ENCODE measurements at regions not wholly inside any gene's neighbourhood (a gene's known extent, or its start where the extent isn't known, plus 50 kb on each side); places are given as distances from the start of the nearest gene placed in this dataset.
"Not testable (repeated sequence)": the region's sequence is repeated elsewhere in the genome, so short reads cannot be mapped to it uniquely, and the experiment has no call there.

DNA sequence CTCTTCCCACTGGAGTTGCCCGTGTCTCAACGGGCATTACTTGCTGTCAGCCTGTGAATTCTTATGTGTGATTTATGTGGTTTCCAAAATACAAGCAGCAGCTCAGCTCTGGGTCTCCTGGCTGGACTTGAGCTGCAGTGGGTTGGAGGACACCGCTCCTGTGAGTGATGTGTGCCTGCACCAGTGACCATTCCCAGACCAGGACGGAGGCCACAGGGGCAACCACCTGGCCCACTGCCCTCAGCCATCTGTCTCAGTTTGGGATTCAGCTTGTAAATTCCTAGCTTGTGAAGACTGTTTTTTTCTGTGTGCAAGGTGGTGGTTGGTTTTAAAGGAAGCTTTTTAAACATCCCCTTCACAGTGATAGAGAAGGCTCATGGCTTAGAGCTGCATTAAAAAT, 261.0 kb downstream of the BCL2 start:
- Mint-ChIP-seq H3K4me3 (ENCODE audit: low read depth, unreplicated experiment) (no peak overlapping the region), H3K27ac (ENCODE audit: unreplicated experiment) (no peak overlapping the region), H3K9me3 (ENCODE audit: low read depth, unreplicated experiment) (no peaks in the 10 kb centered on the region), H3K4me1 (ENCODE audit: low read depth, unreplicated experiment) (peaks cover 17% of the 10 kb centered on the region), H3K27me3 (ENCODE audit: unreplicated experiment) (peaks cover 9% of the 10 kb centered on the region), H3K36me3 (ENCODE audit: insufficient read depth, unreplicated experiment) (peaks cover 6% of the 10 kb centered on the region)
- CTCF ChIA-PET: no interaction called here
- no peak for DNase-seq
- intact Hi-C loops (cut with micrococcal nuclease; ENCODE audit: unreplicated experiment): no loop called here
- TF ChIP-seq CTCF (IDR thresholded peaks at IDR 0.05; ENCODE audit: unreplicated experiment): no peak
- BruUV-seq (replicated peaks): no TSS peak

DNA sequence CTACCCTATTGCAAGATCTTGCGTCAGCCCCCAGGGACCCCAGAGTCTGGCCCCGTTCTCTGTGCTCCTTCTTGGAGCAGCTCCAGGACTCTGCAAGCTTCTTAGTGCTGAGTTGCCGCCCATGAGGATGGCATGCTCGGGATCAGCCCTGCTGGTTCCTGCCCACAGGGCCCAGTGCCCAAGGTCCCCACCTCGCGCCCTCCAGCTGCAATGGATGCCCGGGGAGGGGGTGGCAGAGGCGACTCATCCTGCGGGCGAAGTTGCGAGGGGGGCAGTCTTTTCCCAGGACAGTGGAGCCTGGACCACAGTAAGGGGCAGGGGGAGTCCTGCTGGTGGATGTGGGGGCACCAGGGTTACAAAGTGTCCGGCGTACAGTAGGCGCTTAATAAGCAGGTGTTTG, 261.9 kb downstream of the BCL2 start:
- intact Hi-C loops (cut with micrococcal nuclease; ENCODE audit: unreplicated experiment): no loop called here
- no peak for DNase-seq
- no peaks in the 10 kb centered on the region for H3K36me3 Mint-ChIP-seq (ENCODE audit: insufficient read depth, unreplicated experiment)
- CTCF ChIA-PET: no interaction called here
- no peak overlapping the region for H3K27ac Mint-ChIP-seq (ENCODE audit: unreplicated experiment)
- H3K4me3 Mint-ChIP-seq (ENCODE audit: low read depth, unreplicated experiment): no peak overlapping the region
- no peak for TF ChIP-seq CTCF (IDR thresholded peaks at IDR 0.05; ENCODE audit: unreplicated experiment)
- BruUV-seq (replicated peaks): no TSS peak
- no peaks in the 10 kb centered on the region for H3K9me3 Mint-ChIP-seq (ENCODE audit: low read depth, unreplicated experiment)
- H3K27me3 Mint-ChIP-seq (ENCODE audit: unreplicated experiment): peaks cover 17% of the 10 kb centered on the region
- peaks cover 9% of the 10 kb centered on the region for H3K4me1 Mint-ChIP-seq (ENCODE audit: low read depth, unreplicated experiment)

- no peak overlapping the region for H3K4me3 Mint-ChIP-seq (ENCODE audit: low read depth, unreplicated experiment)
- BruUV-seq (replicated peaks): no TSS peak
- no peaks in the 10 kb centered on the region for H3K9me3 Mint-ChIP-seq (ENCODE audit: low read depth, unreplicated experiment)
- intact Hi-C loops (cut with micrococcal nuclease; ENCODE audit: unreplicated experiment): no loop called here
- no peaks in the 10 kb centered on the region for H3K4me1 Mint-ChIP-seq (ENCODE audit: low read depth, unreplicated experiment)
- H3K27me3 Mint-ChIP-seq (ENCODE audit: unreplicated experiment): peaks cover 33% of the 10 kb centered on the region
- H3K27ac Mint-ChIP-seq (ENCODE audit: unreplicated experiment): no peak overlapping the region
- DNase-seq: no peak
- no peak for TF ChIP-seq CTCF (IDR thresholded peaks at IDR 0.05; ENCODE audit: unreplicated experiment)
- H3K36me3 Mint-ChIP-seq (ENCODE audit: insufficient read depth, unreplicated experiment): no peaks in the 10 kb centered on the region
- CTCF ChIA-PET: no interaction called here
These were observed 264.5 kb downstream of the BCL2 start for GRCh38 chr18:63054901-63055584.

DNA sequence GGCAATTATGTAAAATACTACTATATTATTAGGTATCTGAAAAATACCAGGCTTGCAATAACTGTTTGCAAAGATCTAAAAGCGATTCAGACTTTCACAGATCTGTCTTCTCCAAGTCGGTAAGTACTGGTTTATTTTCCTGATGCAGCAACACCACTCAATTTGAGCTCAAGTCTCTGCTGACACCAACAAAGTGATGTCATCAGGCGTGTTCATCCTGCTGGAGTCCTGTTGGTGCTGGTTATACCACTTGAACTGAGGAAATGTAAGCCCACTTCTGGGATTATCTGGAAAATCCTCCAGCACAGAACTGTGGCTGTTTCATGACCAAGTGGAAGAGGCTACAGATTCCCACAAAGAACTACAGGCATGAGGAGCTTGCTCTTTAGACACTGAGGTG, 267.6 kb downstream of the BCL2 start:
- peaks cover 40% of the 10 kb centered on the region for H3K27me3 Mint-ChIP-seq (ENCODE audit: unreplicated experiment)
- no peak overlapping the region for H3K27ac Mint-ChIP-seq (ENCODE audit: unreplicated experiment)
- no TSS peak for BruUV-seq (replicated peaks)
- no peak overlapping the region for H3K4me3 Mint-ChIP-seq (ENCODE audit: low read depth, unreplicated experiment)
- H3K4me1 Mint-ChIP-seq (ENCODE audit: low read depth, unreplicated experiment): no peaks in the 10 kb centered on the region
- intact Hi-C loops (cut with micrococcal nuclease; ENCODE audit: unreplicated experiment): no loop called here
- CTCF ChIA-PET: no interaction called here
- no peak for DNase-seq
- TF ChIP-seq CTCF (IDR thresholded peaks at IDR 0.05; ENCODE audit: unreplicated experiment): no peak
- no peaks in the 10 kb centered on the region for H3K36me3 Mint-ChIP-seq (ENCODE audit: insufficient read depth, unreplicated experiment)
- no peaks in the 10 kb centered on the region for H3K9me3 Mint-ChIP-seq (ENCODE audit: low read depth, unreplicated experiment)

- DNase-seq; intact Hi-C loops (cut with micrococcal nuclease; ENCODE audit: unreplicated experiment); H3K27ac Mint-ChIP-seq (ENCODE audit: unreplicated experiment); H3K36me3 Mint-ChIP-seq (ENCODE audit: insufficient read depth, unreplicated experiment); H3K4me3 Mint-ChIP-seq (ENCODE audit: low read depth, unreplicated experiment); H3K9me3 Mint-ChIP-seq (ENCODE audit: low read depth, unreplicated experiment); H3K4me1 Mint-ChIP-seq (ENCODE audit: low read depth, unreplicated experiment); BruUV-seq (replicated peaks): not testable (repeated sequence)
- CTCF ChIA-PET: interaction anchor here (0.6 to 0.7 kb wide), 2 partner anchors 14 to 628 kb away, joined by 3 to 4 read pairs; no protein-coding TSS in a partner anchor
- H3K27me3 Mint-ChIP-seq (ENCODE audit: unreplicated experiment): peaks cover 40% of the 10 kb centered on the region
These were observed 268.7 kb downstream of the BCL2 start for GRCh38 chr18:63050667-63051395.
